Stomach smooth muscle (tissue), 2 donors: ENCODE measurements at regions not wholly inside any gene's neighbourhood (a gene's known extent, or its start where the extent isn't known, plus 50 kb on each side); places are given as distances from the start of the nearest gene placed in this dataset.

ENCODE experiments used
- H3K27ac ChIP-seq: one replicate; pipeline ENCODE4 v1.7.0; 2013; ENCODE audit warnings: mild to moderate bottlenecking, low read length, inconsistent platforms
- H3K27me3 ChIP-seq, 2 donors: one replicate each; pipeline ENCODE4 v1.7.0; 2013; ENCODE audit warnings: low read length in 2 of 2; ENCODE audit not compliant: insufficient read depth in 2 of 2, control insufficient read depth in 1 of 2
- H3K36me3 ChIP-seq, 2 donors: one replicate each; pipeline ENCODE4 v1.7.0; 2013; ENCODE audit warnings: low read length in 2 of 2; ENCODE audit not compliant: control insufficient read depth in 2 of 2, insufficient read depth in 2 of 2
- H3K4me1 ChIP-seq: one replicate; pipeline ENCODE4 v1.7.0; 2013; ENCODE audit warnings: low read length; ENCODE audit not compliant: control insufficient read depth, insufficient read depth
- H3K4me3 ChIP-seq, 2 donors: one replicate each; pipeline ENCODE4 v1.7.0; 2013; ENCODE audit warnings: low read length in 2 of 2
- H3K9ac ChIP-seq, 2 donors: one replicate each; pipeline ENCODE4 v1.7.0; 2013; ENCODE audit warnings: low read length in 2 of 2, mild to moderate bottlenecking in 1 of 2
- H3K9me3 ChIP-seq, 2 donors: one replicate each; pipeline ENCODE4 v1.7.0; 2013; ENCODE audit warnings: low read length in 2 of 2; ENCODE audit not compliant: control insufficient read depth in 2 of 2
- donor health status: healthy.
- donor health status: Pancreatic carcinoma.

DNA sequence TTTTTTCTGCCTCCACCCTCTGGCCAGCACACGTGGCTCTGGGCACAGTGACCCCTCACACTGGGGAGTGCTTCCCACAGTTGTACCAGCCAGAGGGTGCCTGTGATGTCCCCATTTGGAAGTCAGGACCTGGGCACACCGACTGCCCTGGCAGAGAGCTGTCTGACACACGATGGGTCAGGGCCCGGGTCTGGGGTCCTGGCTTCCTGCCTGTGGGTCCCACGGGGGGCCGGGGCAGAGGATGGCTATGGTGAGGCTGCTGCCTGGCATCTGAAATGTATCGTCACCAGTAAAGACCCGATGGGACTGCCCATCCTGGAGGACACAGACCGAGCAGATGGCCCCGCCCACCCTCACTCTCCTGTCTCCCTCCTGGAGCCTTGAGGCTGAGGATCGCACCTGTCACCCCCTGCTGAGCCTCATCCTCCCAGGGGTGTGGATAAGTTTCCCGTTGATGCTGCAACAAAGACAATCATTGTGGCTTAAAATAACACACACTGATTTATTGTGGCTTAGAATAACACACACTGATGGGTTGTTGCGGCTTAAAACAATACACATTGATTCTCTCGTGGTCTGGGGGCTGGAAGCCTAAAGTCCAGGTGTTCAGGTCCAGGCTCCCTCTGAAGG is 88.8 kb upstream of the TTC34 start:
- H3K9me3 ChIP-seq, result no peaks in the 10 kb centered on the region
- no peak overlapping the region for H3K4me3 ChIP-seq
- no peaks in the 10 kb centered on the region for H3K36me3 ChIP-seq
- H3K27me3 ChIP-seq, result peaks cover 18 to 23% of the 10 kb centered on the region in 2 donors
- no peak overlapping the region for H3K9ac ChIP-seq
- no peak overlapping the region for H3K27ac ChIP-seq
- no peaks in the 10 kb centered on the region for H3K4me1 ChIP-seq

DNA sequence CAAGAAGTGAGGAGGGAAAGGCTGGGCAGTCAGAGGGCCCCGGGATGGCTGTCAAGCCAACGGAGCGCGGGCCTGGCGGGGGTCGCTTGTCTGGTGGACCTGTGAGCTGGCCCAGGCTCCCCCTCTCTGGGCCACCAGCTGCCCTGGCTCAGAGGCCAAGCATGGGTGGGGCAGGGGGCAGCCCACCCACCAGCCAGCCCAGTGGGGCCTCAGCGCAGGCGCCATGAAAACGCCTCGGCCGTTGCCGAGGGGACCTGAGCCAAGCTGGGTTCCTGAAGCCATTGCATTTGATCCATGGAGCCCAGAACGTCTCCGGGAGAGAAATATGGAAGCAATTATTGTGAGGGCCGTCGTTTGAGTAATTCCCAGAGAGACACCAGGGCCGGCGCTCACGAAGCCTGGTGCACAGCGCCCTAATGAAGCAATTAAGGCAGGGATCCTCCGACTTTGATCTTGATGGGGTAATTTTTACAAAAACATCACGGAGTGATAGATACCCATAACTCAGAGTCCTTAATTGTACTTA is 90.5 kb upstream of the TTC34 start:
- H3K4me3 ChIP-seq, result no peak overlapping the region
- no peaks in the 10 kb centered on the region for H3K4me1 ChIP-seq
- no peaks in the 10 kb centered on the region for H3K36me3 ChIP-seq
- no peak overlapping the region for H3K27ac ChIP-seq
- no peaks in the 10 kb centered on the region for H3K9me3 ChIP-seq
- H3K27me3 ChIP-seq, result peaks cover 18 to 23% of the 10 kb centered on the region in 2 donors
- H3K9ac ChIP-seq, result no peak overlapping the region

DNA sequence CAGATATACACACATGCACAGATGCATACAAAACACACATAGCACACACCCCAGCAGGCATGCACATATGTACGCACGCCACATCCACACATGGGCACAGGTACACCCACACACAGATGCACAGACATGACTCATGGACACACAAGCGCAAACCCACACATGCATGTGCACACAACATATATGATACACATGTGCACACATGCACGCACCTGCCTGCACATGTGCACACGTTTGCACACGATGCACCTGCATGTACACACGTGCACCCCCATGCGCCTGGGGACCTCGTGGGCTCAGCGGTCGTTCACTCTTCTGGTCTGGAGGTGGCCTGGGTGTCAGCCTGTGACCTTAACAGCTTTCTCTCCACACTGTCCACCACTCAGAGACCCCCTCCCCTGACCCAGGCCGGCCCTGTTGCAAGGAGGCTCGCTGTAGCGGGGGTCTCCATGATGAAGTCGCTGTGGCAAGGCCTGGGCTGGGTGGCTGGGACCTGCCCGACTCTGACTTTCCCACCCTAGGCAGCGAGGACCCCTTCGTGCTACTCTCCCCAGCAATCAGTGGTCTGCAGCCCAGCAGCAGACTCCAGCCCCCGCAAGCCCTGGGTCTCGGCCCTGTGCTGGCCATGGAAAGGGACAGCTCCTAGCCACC is 92.1 kb upstream of the TTC34 start:
- Histone ChIP-seq H3K4me1 (no peaks in the 10 kb centered on the region), H3K27ac (no peak overlapping the region), H3K27me3 (peaks cover 15 to 17% of the 10 kb centered on the region in 2 donors), H3K9ac (no peak overlapping the region), H3K9me3 (no peaks in the 10 kb centered on the region), H3K4me3 (no peak overlapping the region), H3K36me3 (no peaks in the 10 kb centered on the region)

DNA sequence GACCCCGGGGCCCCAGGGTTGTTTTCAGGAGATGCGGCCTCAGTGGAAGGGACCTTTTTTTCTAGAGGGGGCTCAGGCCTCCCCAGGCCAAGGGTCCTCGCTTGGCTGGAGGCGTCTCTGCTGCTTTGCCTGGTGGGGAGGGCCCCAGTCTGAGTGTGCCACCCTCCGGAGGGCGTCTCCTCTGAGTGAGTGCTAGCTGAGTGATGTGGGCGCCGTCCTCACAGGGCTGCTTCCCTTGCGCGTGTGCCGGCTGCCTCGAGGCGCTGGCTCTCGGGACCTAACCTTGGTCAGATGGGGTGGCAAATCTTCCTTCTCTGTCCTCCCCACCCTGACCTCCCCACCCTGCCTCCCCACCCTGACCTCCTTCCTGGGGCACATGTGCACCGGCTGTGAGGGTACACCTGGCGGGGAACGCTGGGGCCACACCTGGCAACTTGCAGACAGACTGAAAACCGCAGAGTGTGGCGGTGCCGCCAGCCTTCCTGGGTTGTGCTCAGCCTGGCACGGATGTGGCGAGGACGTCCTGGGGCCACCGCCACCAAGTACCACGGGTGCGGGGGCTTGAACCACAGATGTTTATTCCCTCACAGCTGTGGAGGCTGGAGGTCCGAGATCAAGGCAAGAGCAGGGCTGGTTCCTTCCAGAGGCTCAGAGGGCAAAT is 93.0 kb upstream of the TTC34 start:
- Histone ChIP-seq H3K9ac (no peak overlapping the region), H3K36me3 (no peaks in the 10 kb centered on the region), H3K4me3 (no peak overlapping the region), H3K27ac (no peak overlapping the region), H3K9me3 (no peaks in the 10 kb centered on the region), H3K27me3 (peaks cover 10 to 14% of the 10 kb centered on the region in 2 donors), H3K4me1 (no peaks in the 10 kb centered on the region)

DNA sequence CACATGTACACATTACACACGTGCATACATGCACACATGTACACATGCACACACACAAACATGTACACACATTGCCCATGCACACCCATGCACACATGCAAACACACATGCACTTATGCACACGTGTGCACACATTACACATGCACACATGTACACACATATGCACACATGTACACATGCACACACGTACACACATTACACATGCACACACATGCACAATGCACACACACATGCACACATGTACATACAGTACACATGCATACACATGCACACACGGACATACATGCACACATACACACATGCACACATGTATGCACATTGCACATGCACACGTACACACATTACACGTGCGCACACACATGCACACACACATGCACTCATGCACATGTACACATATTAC is 95.3 kb upstream of the TTC34 start:
- peaks cover 8% of the 10 kb centered on the region in 2 donors for H3K27me3 ChIP-seq
- no peak overlapping the region for H3K9ac ChIP-seq
- no peaks in the 10 kb centered on the region for H3K36me3 ChIP-seq
- no peaks in the 10 kb centered on the region for H3K9me3 ChIP-seq
- H3K4me3 ChIP-seq, result no peak overlapping the region
- H3K4me1 ChIP-seq, result no peaks in the 10 kb centered on the region
- no peak overlapping the region for H3K27ac ChIP-seq

DNA sequence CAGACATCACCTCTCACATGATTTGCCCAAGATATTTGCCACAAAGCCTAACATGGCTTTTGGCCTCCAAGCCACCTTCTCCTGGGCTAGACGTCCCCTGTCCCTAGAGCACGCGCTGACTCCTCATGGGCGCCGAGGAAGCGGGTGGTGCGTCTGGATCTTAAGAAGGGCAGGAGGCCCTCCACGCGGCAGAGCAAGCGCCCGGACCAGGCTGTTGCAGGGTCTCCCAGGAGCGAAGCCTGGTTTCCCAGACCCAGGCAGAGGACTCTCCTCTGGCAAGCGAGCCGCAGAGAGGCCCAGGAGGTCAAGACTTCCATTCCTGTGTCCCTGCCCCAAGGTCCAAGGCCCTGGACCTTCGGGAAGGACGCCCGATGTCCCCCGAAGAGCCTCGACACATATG is 101.7 kb upstream of the TTC34 start:
- peaks cover 7% of the 10 kb centered on the region in 2 donors for H3K27me3 ChIP-seq
- no peak overlapping the region for H3K4me3 ChIP-seq
- H3K9me3 ChIP-seq, result no peaks in the 10 kb centered on the region
- H3K9ac ChIP-seq, result no peak overlapping the region
- no peaks in the 10 kb centered on the region for H3K36me3 ChIP-seq
- H3K4me1 ChIP-seq, result no peaks in the 10 kb centered on the region
- no peak overlapping the region for H3K27ac ChIP-seq

DNA sequence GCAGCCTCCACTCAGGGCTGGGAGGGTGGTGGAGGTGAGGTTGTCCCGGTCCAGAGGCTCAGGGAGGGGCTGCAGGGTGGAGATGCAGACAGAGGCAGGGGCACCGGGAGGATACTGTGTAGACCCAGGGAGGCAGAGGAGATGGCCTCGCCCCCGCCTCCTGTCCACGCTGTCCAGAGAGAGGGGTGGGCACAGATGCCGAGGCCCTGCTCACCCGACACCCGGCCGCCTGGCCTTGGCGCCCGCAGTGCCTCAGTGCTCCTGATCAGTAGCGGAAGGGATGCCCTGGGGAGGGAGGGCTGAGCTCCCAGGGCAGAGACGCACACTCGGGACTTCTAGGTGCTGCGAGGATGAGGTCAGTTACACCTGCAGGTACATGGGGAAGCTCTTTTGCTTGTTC is 102.7 kb upstream of the TTC34 start:
- no peaks in the 10 kb centered on the region for H3K9me3 ChIP-seq
- no peaks in the 10 kb centered on the region for H3K4me1 ChIP-seq
- no peaks in the 10 kb centered on the region for H3K36me3 ChIP-seq
- no peak overlapping the region for H3K27ac ChIP-seq
- H3K9ac ChIP-seq, result no peak overlapping the region
- H3K4me3 ChIP-seq, result no peak overlapping the region
- peaks cover 7% of the 10 kb centered on the region in 2 donors for H3K27me3 ChIP-seq

DNA sequence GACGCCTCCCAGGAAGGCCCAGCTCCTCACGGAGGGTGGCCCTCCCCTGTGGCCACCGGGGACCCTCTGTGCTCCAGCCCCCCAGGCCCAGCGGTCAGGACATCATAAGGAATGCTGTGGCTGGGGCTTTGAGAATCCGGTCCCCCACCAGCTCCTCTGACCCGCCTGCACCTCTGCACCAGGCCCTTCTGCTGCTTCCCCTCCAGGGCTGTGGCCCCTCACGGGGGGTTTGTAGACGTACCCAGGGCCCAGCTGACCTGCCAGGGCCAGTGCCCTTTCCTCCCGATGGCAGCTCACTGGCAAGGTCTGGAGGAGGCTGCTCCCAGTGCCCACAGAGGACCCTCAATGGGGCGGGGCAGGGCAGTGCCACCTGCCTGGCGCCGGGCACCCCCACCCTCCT is 103.9 kb upstream of the TTC34 start:
- no peaks in the 10 kb centered on the region for H3K9me3 ChIP-seq
- peaks cover 7% of the 10 kb centered on the region in 2 donors for H3K27me3 ChIP-seq
- no peak overlapping the region for H3K9ac ChIP-seq
- H3K36me3 ChIP-seq, result no peaks in the 10 kb centered on the region
- H3K4me1 ChIP-seq, result no peaks in the 10 kb centered on the region
- H3K4me3 ChIP-seq, result no peak overlapping the region
- H3K27ac ChIP-seq, result no peak overlapping the region

DNA sequence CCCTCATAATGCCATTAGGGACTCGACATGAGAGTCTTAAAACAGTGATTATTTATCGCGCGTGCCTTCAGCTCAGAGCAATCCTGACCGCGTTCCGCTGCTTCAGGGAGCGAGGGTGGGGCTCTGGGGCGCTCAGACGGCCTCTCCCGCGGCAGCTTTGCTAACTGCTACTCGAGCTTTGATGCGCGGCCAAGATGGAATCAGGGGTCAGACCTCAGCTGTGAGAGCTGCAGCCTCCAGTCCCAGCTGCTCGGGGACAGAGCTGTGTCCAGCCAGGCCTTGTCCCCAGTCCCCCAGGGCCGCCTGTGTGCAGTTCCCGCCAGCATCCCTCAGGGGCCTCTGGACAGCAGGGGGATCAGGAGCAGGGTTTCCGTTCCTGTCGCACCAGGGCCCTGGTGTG is 104.6 kb upstream of the TTC34 start:
- Histone ChIP-seq H3K4me1 (no peaks in the 10 kb centered on the region), H3K27me3 (peaks cover 5 to 7% of the 10 kb centered on the region in 2 donors), H3K9me3 (no peaks in the 10 kb centered on the region), H3K4me3 (no peak overlapping the region), H3K9ac (no peak overlapping the region), H3K27ac (no peak overlapping the region), H3K36me3 (no peaks in the 10 kb centered on the region)

DNA sequence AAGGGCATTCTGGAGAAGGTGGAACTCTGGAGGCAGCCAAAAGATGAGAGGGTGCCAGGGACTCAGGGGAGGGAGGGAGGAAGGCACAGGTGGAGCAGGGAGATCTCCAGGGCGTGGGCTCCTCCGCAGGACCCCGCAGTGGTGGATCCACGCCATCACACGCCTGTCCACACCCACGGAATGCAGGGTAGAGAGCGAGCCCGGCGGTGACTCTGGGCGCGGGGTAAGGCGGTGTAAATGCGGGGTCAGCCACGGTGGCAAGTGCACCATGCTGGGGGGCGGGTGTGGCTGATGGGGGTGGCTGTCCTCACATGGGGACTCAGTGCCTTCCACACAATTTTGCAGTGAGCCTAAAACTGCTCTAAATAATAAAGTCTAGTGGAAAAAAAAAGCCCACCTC is 105.1 kb upstream of the TTC34 start:
- H3K9ac ChIP-seq, result no peak overlapping the region
- no peak overlapping the region for H3K27ac ChIP-seq
- H3K4me3 ChIP-seq, result no peak overlapping the region
- peaks cover 3 to 7% of the 10 kb centered on the region in 2 donors for H3K27me3 ChIP-seq
- H3K36me3 ChIP-seq, result no peaks in the 10 kb centered on the region
- H3K9me3 ChIP-seq, result no peaks in the 10 kb centered on the region
- H3K4me1 ChIP-seq, result no peaks in the 10 kb centered on the region

DNA sequence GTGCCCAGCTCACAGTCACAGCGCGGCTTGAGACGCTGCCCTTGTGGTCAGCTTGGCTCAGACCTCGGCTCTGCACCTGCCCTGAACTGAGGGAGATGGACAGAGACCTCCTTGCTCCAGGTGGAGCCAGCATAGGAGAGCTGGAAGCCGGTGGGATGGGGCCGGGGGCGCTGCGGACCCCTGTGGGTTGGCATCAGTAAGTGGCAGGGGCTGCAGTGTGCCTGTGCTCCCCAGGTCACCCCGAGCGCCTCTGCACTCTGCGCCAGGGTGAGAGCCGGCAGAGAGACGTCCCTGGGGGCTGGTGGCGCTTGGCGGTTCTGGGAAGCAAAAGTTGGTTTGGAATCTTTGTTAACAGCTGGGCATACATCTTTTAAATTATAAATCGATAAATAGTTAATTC is 105.6 kb upstream of the TTC34 start:
- H3K4me3 ChIP-seq, result no peak overlapping the region
- no peak overlapping the region for H3K9ac ChIP-seq
- no peaks in the 10 kb centered on the region for H3K4me1 ChIP-seq
- H3K27me3 ChIP-seq, result peaks cover 3 to 7% of the 10 kb centered on the region in 2 donors
- H3K27ac ChIP-seq, result no peak overlapping the region
- H3K36me3 ChIP-seq, result no peaks in the 10 kb centered on the region
- H3K9me3 ChIP-seq, result no peaks in the 10 kb centered on the region
